CD8-positive, alpha-beta memory T cell (primary cell): ENCODE measurements at regions not wholly inside any gene's neighbourhood (a gene's known extent, or its start where the extent isn't known, plus 50 kb on each side); places are given as distances from the start of the nearest gene placed in this dataset.

Experiments used
- CTCF ChIA-PET: fragments of 350-600 bp; sonication (Branson Sonifier 250); formaldehyde crosslinking; loops from one replicate; lab custom pipeline; 2021; ENCODE audit warnings: antibody characterized with exemption; lab: Charles Lee
- POLR2A ChIA-PET: fragments of 350-600 bp; sonication (Branson Sonifier 250); formaldehyde crosslinking; loops from one replicate; lab custom pipeline; 2021; ENCODE audit warnings: antibody characterized with exemption; lab: Charles Lee
- DNase-seq, 5 donors: peaks; one replicate each; pipeline versions ENCODE4 v3.0.0 to v3.0.0-alpha.2; 2020 to 2022; ENCODE audit warnings: mixed read lengths in 1 of 5
- H3K27ac ChIP-seq: one replicate; pipeline ENCODE4 v1.7.0; 2013; ENCODE audit warnings: low read depth, mild to moderate bottlenecking, low read length, moderate library complexity
- H3K27me3 ChIP-seq: 2 replicates; pipeline ENCODE4 v1.7.0; 2013; ENCODE audit warnings: low read length, mild to moderate bottlenecking; ENCODE audit not compliant: insufficient read depth, poor library complexity, severe bottlenecking
- H3K36me3 ChIP-seq: 2 replicates; pipeline ENCODE4 v1.7.0; 2013; ENCODE audit warnings: mild to moderate bottlenecking, low read length, moderate library complexity; ENCODE audit not compliant: insufficient read depth
- H3K4me1 ChIP-seq: 2 replicates; pipeline ENCODE4 v1.7.0; 2013; ENCODE audit warnings: mild to moderate bottlenecking, low read length, moderate library complexity; ENCODE audit not compliant: insufficient read depth
- H3K4me3 ChIP-seq: 2 replicates; pipeline ENCODE4 v1.7.0; 2013; ENCODE audit warnings: mild to moderate bottlenecking, low read length
- H3K9me3 ChIP-seq: 2 replicates; pipeline ENCODE4 v1.7.0; 2013; ENCODE audit warnings: mild to moderate bottlenecking, low read length
- H3K27ac Mint-ChIP-seq, 8 donors: one replicate each; pipeline ENCODE4 v1.8.0; 2020 to 2021; ENCODE audit warnings: mixed read lengths in 8 of 8, mild to moderate bottlenecking in 6 of 8, inconsistent platforms in 3 of 8, moderate library complexity in 3 of 8
- H3K27me3 Mint-ChIP-seq, 2 donors: one replicate each; pipeline ENCODE4 v1.8.0; 2020 to 2021; ENCODE audit warnings: mixed read lengths in 2 of 2, mild to moderate bottlenecking in 1 of 2, moderate library complexity in 1 of 2
- H3K36me3 Mint-ChIP-seq, 3 donors: one replicate each; pipeline ENCODE4 v1.8.0; 2020 to 2021; ENCODE audit warnings: mixed read lengths in 3 of 3, inconsistent platforms in 1 of 3, mild to moderate bottlenecking in 1 of 3
- H3K4me1 Mint-ChIP-seq, 3 donors: one replicate each; pipeline ENCODE4 v1.8.0; 2020 to 2021; ENCODE audit warnings: mixed read lengths in 3 of 3, inconsistent platforms in 1 of 3, mild to moderate bottlenecking in 1 of 3
- H3K4me3 Mint-ChIP-seq, 7 donors: one replicate each; pipeline ENCODE4 v1.8.0; 2020 to 2021; ENCODE audit warnings: mixed read lengths in 7 of 7, mild to moderate bottlenecking in 6 of 7, moderate library complexity in 4 of 7, inconsistent platforms in 2 of 7
- H3K9me3 Mint-ChIP-seq, 5 donors: one replicate each; pipeline ENCODE4 v1.8.0; 2020 to 2022; ENCODE audit warnings: mixed read lengths in 5 of 5, mild to moderate bottlenecking in 3 of 5, moderate library complexity in 2 of 5, inconsistent platforms in 1 of 5

GRCh38 chr12:53825246-53826081 is 73.7 kb upstream of the CISTR start:
- POLR2A ChIA-PET, result no interaction called here

GRCh38 chr12:53827306-53827705 is 75.5 kb upstream of the CISTR start:
- Mint-ChIP-seq H3K9me3 (no peaks in the 10 kb centered on the region), H3K4me3 (no peak overlapping the region), H3K27me3 (peaks cover 16 to 52% of the 10 kb centered on the region in 2 donors), H3K36me3 (peaks cover 0 to 2% (median 0%) of the 10 kb centered on the region in 3 donors), H3K27ac (no peak overlapping the region), H3K4me1 (no peaks in the 10 kb centered on the region)
- Histone ChIP-seq H3K9me3 (no peaks in the 10 kb centered on the region), H3K4me3 (no peak overlapping the region), H3K36me3 (no peaks in the 10 kb centered on the region), H3K27me3 (no peaks in the 10 kb centered on the region), H3K4me1 (no peaks in the 10 kb centered on the region), H3K27ac (no peak overlapping the region)
- POLR2A ChIA-PET, result interaction anchor here (0.6 kb wide), 1 partner anchor 99 kb away, joined by 3 read pairs; no protein-coding TSS in a partner anchor
- no peak for DNase-seq
- CTCF ChIA-PET, result no interaction called here

More at GRCh38 chr12:53825246-53826081, 73.7 kb upstream of the CISTR start:
- DNase-seq, result no peak
- Mint-ChIP-seq H3K27me3 (peaks cover 26 to 56% of the 10 kb centered on the region in 2 donors), H3K36me3 (peaks cover 0 to 2% (median 0%) of the 10 kb centered on the region in 3 donors), H3K4me3 (no peak overlapping the region), H3K9me3 (no peaks in the 10 kb centered on the region), H3K27ac (no peak overlapping the region), H3K4me1 (no peaks in the 10 kb centered on the region)
- Histone ChIP-seq H3K4me1 (no peaks in the 10 kb centered on the region), H3K4me3 (no peak overlapping the region), H3K36me3 (no peaks in the 10 kb centered on the region), H3K27me3 (peaks cover 5% of the 10 kb centered on the region), H3K9me3 (no peaks in the 10 kb centered on the region), H3K27ac (no peak overlapping the region)
- CTCF ChIA-PET, result no interaction called here

- no peaks in the 10 kb centered on the region for H3K27me3 ChIP-seq
- Mint-ChIP-seq H3K27ac (no peak overlapping the region), H3K9me3 (no peaks in the 10 kb centered on the region), H3K36me3 (peaks cover 0 to 2% (median 0%) of the 10 kb centered on the region in 3 donors), H3K4me1 (no peaks in the 10 kb centered on the region), H3K27me3 (peaks cover 14 to 52% of the 10 kb centered on the region in 2 donors), H3K4me3 (peak overlapping the region in 1 of 7 donors; percentile 39)
- no peak for DNase-seq
- no peaks in the 10 kb centered on the region for H3K36me3 ChIP-seq
- ChIA-PET CTCF (no interaction called here), POLR2A (no interaction called here)
- no peaks in the 10 kb centered on the region for H3K4me1 ChIP-seq
- no peak overlapping the region for H3K4me3 ChIP-seq
- no peaks in the 10 kb centered on the region for H3K9me3 ChIP-seq
- no peak overlapping the region for H3K27ac ChIP-seq
These were observed 76.8 kb upstream of the CISTR start for GRCh38 chr12:53828598-53828997.

- peaks cover 0 to 2% (median 0%) of the 10 kb centered on the region in 3 donors for H3K36me3 Mint-ChIP-seq
- no peak overlapping the region for H3K27ac Mint-ChIP-seq
- H3K27me3 ChIP-seq, result no peaks in the 10 kb centered on the region
- H3K27ac ChIP-seq, result no peak overlapping the region
- no peaks in the 10 kb centered on the region for H3K4me1 ChIP-seq
- no peaks in the 10 kb centered on the region for H3K4me1 Mint-ChIP-seq
- H3K9me3 ChIP-seq, result no peaks in the 10 kb centered on the region
- no peak overlapping the region for H3K4me3 ChIP-seq
- DNase-seq, result no peak
- H3K9me3 Mint-ChIP-seq, result no peaks in the 10 kb centered on the region
- POLR2A ChIA-PET, result no interaction called here
- no peaks in the 10 kb centered on the region for H3K36me3 ChIP-seq
- H3K4me3 Mint-ChIP-seq, result no peak overlapping the region
- CTCF ChIA-PET, result no interaction called here
- H3K27me3 Mint-ChIP-seq, result peaks cover 12 to 55% of the 10 kb centered on the region in 2 donors
These were observed 77.5 kb upstream of the CISTR start for GRCh38 chr12:53829130-53829819.

GRCh38 chr12:53830631-53831030 is 78.9 kb upstream of the CISTR start:
- H3K4me3 ChIP-seq, result no peak overlapping the region
- H3K4me1 ChIP-seq, result no peaks in the 10 kb centered on the region
- no peak for DNase-seq
- H3K27ac ChIP-seq, result no peak overlapping the region
- no peak overlapping the region for H3K27ac Mint-ChIP-seq
- H3K27me3 Mint-ChIP-seq, result peaks cover 6 to 54% of the 10 kb centered on the region in 2 donors
- CTCF ChIA-PET, result interaction anchor here (1.2 to 1.5 kb wide), 2 partner anchors 39 to 128 kb away, joined by 3 read pairs; no protein-coding TSS in a partner anchor
- H3K36me3 ChIP-seq, result no peaks in the 10 kb centered on the region
- POLR2A ChIA-PET, result no interaction called here
- peaks cover 0 to 2% (median 0%) of the 10 kb centered on the region in 3 donors for H3K36me3 Mint-ChIP-seq
- H3K4me3 Mint-ChIP-seq, result no peak overlapping the region
- no peaks in the 10 kb centered on the region for H3K27me3 ChIP-seq
- H3K9me3 Mint-ChIP-seq, result no peaks in the 10 kb centered on the region
- H3K9me3 ChIP-seq, result no peaks in the 10 kb centered on the region
- no peaks in the 10 kb centered on the region for H3K4me1 Mint-ChIP-seq

GRCh38 chr12:53836119-53836655 is 84.4 kb upstream of the CISTR start:
- Mint-ChIP-seq H3K36me3 (no peaks in the 10 kb centered on the region), H3K9me3 (no peaks in the 10 kb centered on the region), H3K27me3 (peaks cover 21 to 80% of the 10 kb centered on the region in 2 donors), H3K4me1 (no peaks in the 10 kb centered on the region), H3K27ac (no peak overlapping the region), H3K4me3 (no peak overlapping the region)
- H3K4me1 ChIP-seq, result no peaks in the 10 kb centered on the region
- DNase-seq, result no peak
- ChIA-PET POLR2A (no interaction called here), CTCF (no interaction called here)
- H3K36me3 ChIP-seq, result no peaks in the 10 kb centered on the region
- peaks cover 5% of the 10 kb centered on the region for H3K27me3 ChIP-seq
- no peak overlapping the region for H3K4me3 ChIP-seq
- H3K27ac ChIP-seq, result no peak overlapping the region
- H3K9me3 ChIP-seq, result no peaks in the 10 kb centered on the region

GRCh38 chr12:53838978-53839377 is 87.2 kb upstream of the CISTR start:
- H3K27ac Mint-ChIP-seq, result no peak overlapping the region
- POLR2A ChIA-PET, result no interaction called here
- H3K9me3 Mint-ChIP-seq, result no peaks in the 10 kb centered on the region
- Histone ChIP-seq H3K4me1 (no peaks in the 10 kb centered on the region), H3K4me3 (no peak overlapping the region), H3K27me3 (peaks cover 16% of the 10 kb centered on the region), H3K9me3 (no peaks in the 10 kb centered on the region), H3K27ac (no peak overlapping the region), H3K36me3 (no peaks in the 10 kb centered on the region)
- peaks cover 28 to 78% of the 10 kb centered on the region in 2 donors for H3K27me3 Mint-ChIP-seq
- no peak overlapping the region for H3K4me3 Mint-ChIP-seq
- H3K4me1 Mint-ChIP-seq, result no peaks in the 10 kb centered on the region
- CTCF ChIA-PET, result no interaction called here
- H3K36me3 Mint-ChIP-seq, result no peaks in the 10 kb centered on the region
- DNase-seq, result no peak

- POLR2A ChIA-PET, result no interaction called here
- Mint-ChIP-seq H3K27me3 (peaks cover 34 to 77% of the 10 kb centered on the region in 2 donors), H3K9me3 (no peaks in the 10 kb centered on the region), H3K4me1 (no peaks in the 10 kb centered on the region), H3K4me3 (no peak overlapping the region), H3K27ac (no peak overlapping the region), H3K36me3 (no peaks in the 10 kb centered on the region)
- H3K4me1 ChIP-seq, result no peaks in the 10 kb centered on the region
- DNase-seq, result no peak
- H3K9me3 ChIP-seq, result no peaks in the 10 kb centered on the region
- CTCF ChIA-PET, result interaction anchor here (1.1 kb wide), 1 partner anchor 21 kb away, joined by 3 read pairs; no protein-coding TSS in a partner anchor
- no peak overlapping the region for H3K27ac ChIP-seq
- peaks cover 20% of the 10 kb centered on the region for H3K27me3 ChIP-seq
- H3K36me3 ChIP-seq, result no peaks in the 10 kb centered on the region
- H3K4me3 ChIP-seq, result no peak overlapping the region
These were observed 88.5 kb upstream of the CISTR start for GRCh38 chr12:53840316-53840715.
